Thoracic aorta (tissue), 2 donors: ENCODE measurements at regions not wholly inside any gene's neighbourhood (a gene's known extent, or its start where the extent isn't known, plus 50 kb on each side); places are given as distances from the start of the nearest gene placed in this dataset.
"Not testable (repeated sequence)": the region's sequence is repeated elsewhere in the genome, so short reads cannot be mapped to it uniquely, and the experiment has no call there.

Source experiments
- ATAC-seq: fragments of 150-250 bp; one replicate; pipeline ENCODE4 v1.8.0; 2017; ENCODE audit warnings: low read depth; ENCODE audit not compliant: insufficient number of reproducible peaks, low FRiP score
- DNase-seq: peaks from one replicate; pipeline ENCODE4 v3.0.0-alpha.2; 2020; ENCODE audit warnings: low spot score
- H3K27ac ChIP-seq, 2 donors: fragments of 200-600 bp; sonication (generic); 1 replicate in 1 of 2; 2 replicates in 1 of 2; pipeline ENCODE4 v1.5.1; 2016; ENCODE audit warnings: mild to moderate bottlenecking in 2 of 2, moderate library complexity in 2 of 2
- H3K27me3 ChIP-seq: fragments of 200-600 bp; sonication (generic); replicated peaks from 2 replicates; pipeline ENCODE4 v1.6.0; 2016; ENCODE audit warnings: mild to moderate bottlenecking; ENCODE audit not compliant: insufficient read depth
- H3K36me3 ChIP-seq: fragments of 200-600 bp; sonication (generic); one replicate; pipeline ENCODE4 v1.5.1; 2016
- H3K4me1 ChIP-seq, 2 donors: fragments of 200-600 bp; sonication (generic); 1 replicate in 1 of 2; 2 replicates in 1 of 2; pipeline versions ENCODE4 v1.5.1 to v1.6.0; 2016; ENCODE audit warnings: low read depth in 2 of 2, mild to moderate bottlenecking in 1 of 2; ENCODE audit not compliant: control insufficient read depth in 1 of 2
- H3K4me3 ChIP-seq: fragments of 200-600 bp; sonication (generic); 2 replicates; pipeline ENCODE4 v1.5.1; 2016; ENCODE audit warnings: mild to moderate bottlenecking
- H3K9me3 ChIP-seq: fragments of 200-600 bp; sonication (generic); 2 replicates; pipeline ENCODE4 v1.5.1; 2016
- CTCF ChIP-seq: fragments of 200-600 bp; sonication (generic); IDR thresholded peaks from one replicate; pipeline ENCODE4 v1.5.1; 2019; ENCODE audit warnings: antibody characterized with exemption

- Histone ChIP-seq H3K27me3 (no peaks in the 10 kb centered on the region), H3K4me3 (no peak overlapping the region), H3K9me3 (no peaks in the 10 kb centered on the region), H3K27ac (no peak overlapping the region), H3K36me3 (no peaks in the 10 kb centered on the region), H3K4me1 (peaks cover 7 to 26% of the 10 kb centered on the region in 2 donors)
- DNase-seq (no peak), ATAC-seq (no peak)
- no peak for TF ChIP-seq CTCF
These were observed 102.0 kb upstream of the ARMC3 start for GRCh38 chr10:22825841-22826240.

GRCh38 chr10:22824984-22825383 lies 102.9 kb upstream of the ARMC3 start:
- Histone ChIP-seq H3K9me3 (no peaks in the 10 kb centered on the region), H3K27ac (no peak overlapping the region), H3K4me3 (no peak overlapping the region), H3K27me3 (no peaks in the 10 kb centered on the region), H3K36me3 (no peaks in the 10 kb centered on the region), H3K4me1 (peaks cover 7 to 26% of the 10 kb centered on the region in 2 donors)
- ATAC-seq, result no peak
- no peak for DNase-seq
- TF ChIP-seq CTCF, result no peak

GRCh38 chr10:22824520-22824919 lies 103.3 kb upstream of the ARMC3 start:
- no peaks in the 10 kb centered on the region for H3K36me3 ChIP-seq
- ATAC-seq (no peak), DNase-seq (no peak)
- no peak overlapping the region for H3K27ac ChIP-seq
- H3K4me3 ChIP-seq, result no peak overlapping the region
- no peaks in the 10 kb centered on the region for H3K9me3 ChIP-seq
- no peak for TF ChIP-seq CTCF
- peaks cover 7 to 23% of the 10 kb centered on the region in 2 donors for H3K4me1 ChIP-seq
- no peaks in the 10 kb centered on the region for H3K27me3 ChIP-seq

- ATAC-seq, result no peak
- TF ChIP-seq CTCF, result no peak
These were observed 104.7 kb upstream of the ARMC3 start for GRCh38 chr10:22823109-22823508.

GRCh38 chr10:22821921-22822320 lies 105.9 kb upstream of the ARMC3 start:
- not testable (repeated sequence) for H3K27me3 ChIP-seq, H3K27ac ChIP-seq, H3K36me3 ChIP-seq, DNase-seq, H3K9me3 ChIP-seq, H3K4me3 ChIP-seq, H3K4me1 ChIP-seq, ATAC-seq

More at GRCh38 chr10:22823109-22823508, 104.7 kb upstream of the ARMC3 start:
- Histone ChIP-seq H3K4me3 (no peak overlapping the region), H3K4me1 (peaks cover 0 to 9% of the 10 kb centered on the region in 2 donors), H3K9me3 (no peaks in the 10 kb centered on the region), H3K27ac (no peak overlapping the region), H3K36me3 (no peaks in the 10 kb centered on the region), H3K27me3 (no peaks in the 10 kb centered on the region)
- no peak for DNase-seq

- DNase-seq (no peak), ATAC-seq (no peak)
- no peak overlapping the region for H3K27ac ChIP-seq
- H3K4me1 ChIP-seq, result no peaks in the 10 kb centered on the region
- no peaks in the 10 kb centered on the region for H3K27me3 ChIP-seq
- no peaks in the 10 kb centered on the region for H3K36me3 ChIP-seq
- H3K4me3 ChIP-seq, result no peak overlapping the region
- TF ChIP-seq CTCF, result no peak
- H3K9me3 ChIP-seq, result no peaks in the 10 kb centered on the region
These were observed 106.4 kb upstream of the ARMC3 start for GRCh38 chr10:22821501-22821900.
